Nephron progenitor cell (in vitro differentiated cells): ENCODE measurements at regions not wholly inside any gene's neighbourhood (a gene's known extent, or its start where the extent isn't known, plus 50 kb on each side); places are given as distances from the start of the nearest gene placed in this dataset.

Experiments
- DNase-seq: peaks from one replicate; pipeline ENCODE4 v3.0.0; 2021
- H3K27ac Mint-ChIP-seq: 2 replicates; pipeline ENCODE4 v1.8.0; 2021; ENCODE audit warnings: mild to moderate bottlenecking, moderate library complexity, mixed read lengths
- H3K27me3 Mint-ChIP-seq: 2 replicates; pipeline ENCODE4 v1.8.0; 2021; ENCODE audit warnings: mild to moderate bottlenecking, low read depth, mixed read lengths; ENCODE audit not compliant: poor library complexity
- H3K36me3 Mint-ChIP-seq: 2 replicates; pipeline ENCODE4 v1.8.0; 2021; ENCODE audit warnings: low read depth, mixed read lengths
- H3K4me1 Mint-ChIP-seq: 2 replicates; pipeline ENCODE4 v1.8.0; 2021; ENCODE audit warnings: mixed read lengths
- H3K4me3 Mint-ChIP-seq: 2 replicates; pipeline ENCODE4 v1.8.0; 2021; ENCODE audit warnings: mild to moderate bottlenecking, moderate library complexity, mixed read lengths
- H3K9me3 Mint-ChIP-seq: 2 replicates; pipeline ENCODE4 v1.8.0; 2021; ENCODE audit warnings: mild to moderate bottlenecking, moderate library complexity, mixed read lengths
- TF ChIP-seq, protein P1 (sequence below): fragments of 200-600 bp; sonication (generic); IDR thresholded peaks from 2 replicates; pipeline ENCODE4 v1.5.0; 2021; ENCODE audit warnings: antibody characterized with exemption

DNA sequence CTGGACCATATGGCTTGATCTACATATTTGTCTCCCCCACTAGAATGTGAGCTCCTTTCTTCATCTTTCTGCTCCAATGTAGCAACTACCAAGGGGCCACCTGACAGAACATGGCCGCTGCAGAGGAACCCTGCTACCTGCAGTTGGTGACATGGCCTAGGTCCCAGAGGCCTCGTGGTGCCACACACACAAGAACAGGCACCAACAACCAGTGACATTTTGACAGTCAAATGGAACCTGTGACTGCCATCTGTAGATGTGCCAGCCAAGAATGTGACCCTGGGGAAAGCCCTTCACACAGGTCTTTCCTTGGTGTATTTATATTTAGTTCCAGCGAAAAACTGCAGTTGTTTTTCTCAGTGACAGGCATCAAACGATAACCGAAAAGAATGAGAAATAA lies 67.9 kb upstream of the ANKRD1 start:
- TF ChIP-seq, protein P1, sequence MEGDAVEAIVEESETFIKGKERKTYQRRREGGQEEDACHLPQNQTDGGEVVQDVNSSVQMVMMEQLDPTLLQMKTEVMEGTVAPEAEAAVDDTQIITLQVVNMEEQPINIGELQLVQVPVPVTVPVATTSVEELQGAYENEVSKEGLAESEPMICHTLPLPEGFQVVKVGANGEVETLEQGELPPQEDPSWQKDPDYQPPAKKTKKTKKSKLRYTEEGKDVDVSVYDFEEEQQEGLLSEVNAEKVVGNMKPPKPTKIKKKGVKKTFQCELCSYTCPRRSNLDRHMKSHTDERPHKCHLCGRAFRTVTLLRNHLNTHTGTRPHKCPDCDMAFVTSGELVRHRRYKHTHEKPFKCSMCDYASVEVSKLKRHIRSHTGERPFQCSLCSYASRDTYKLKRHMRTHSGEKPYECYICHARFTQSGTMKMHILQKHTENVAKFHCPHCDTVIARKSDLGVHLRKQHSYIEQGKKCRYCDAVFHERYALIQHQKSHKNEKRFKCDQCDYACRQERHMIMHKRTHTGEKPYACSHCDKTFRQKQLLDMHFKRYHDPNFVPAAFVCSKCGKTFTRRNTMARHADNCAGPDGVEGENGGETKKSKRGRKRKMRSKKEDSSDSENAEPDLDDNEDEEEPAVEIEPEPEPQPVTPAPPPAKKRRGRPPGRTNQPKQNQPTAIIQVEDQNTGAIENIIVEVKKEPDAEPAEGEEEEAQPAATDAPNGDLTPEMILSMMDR = no peak
- H3K4me3 Mint-ChIP-seq = no peak overlapping the region

DNA sequence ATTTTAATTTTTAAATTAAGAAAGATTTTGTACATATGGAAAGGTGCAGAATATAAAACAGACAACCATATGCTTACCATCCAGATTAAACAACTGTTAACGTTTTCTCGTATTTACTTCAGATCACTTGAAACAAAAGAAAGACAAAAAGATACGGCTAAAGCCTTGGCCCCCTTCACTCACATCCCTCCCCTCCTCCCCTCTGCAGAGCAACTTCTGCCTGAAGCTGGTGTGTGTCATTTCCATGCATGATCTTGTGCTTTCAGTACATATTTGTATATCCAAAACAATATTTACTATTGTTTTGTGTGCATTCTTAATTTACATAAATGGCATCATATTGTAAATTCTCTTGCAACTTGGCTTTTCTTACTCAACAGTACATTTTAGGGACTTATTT lies 68.5 kb upstream of the ANKRD1 start:
- TF ChIP-seq, protein P1 = no peak
- H3K27me3 Mint-ChIP-seq = peaks cover 2% of the 10 kb centered on the region
- H3K27ac Mint-ChIP-seq = no peak overlapping the region
- no peaks in the 10 kb centered on the region for H3K36me3 Mint-ChIP-seq
- no peak for DNase-seq
- H3K4me3 Mint-ChIP-seq = no peak overlapping the region
- no peaks in the 10 kb centered on the region for H3K9me3 Mint-ChIP-seq
- no peaks in the 10 kb centered on the region for H3K4me1 Mint-ChIP-seq

More for the DNA sequence above, 67.9 kb upstream of the ANKRD1 start:
- H3K27ac Mint-ChIP-seq = no peak overlapping the region
- no peaks in the 10 kb centered on the region for H3K36me3 Mint-ChIP-seq
- peaks cover 1% of the 10 kb centered on the region for H3K4me1 Mint-ChIP-seq
- H3K9me3 Mint-ChIP-seq = no peaks in the 10 kb centered on the region
- peaks cover 2% of the 10 kb centered on the region for H3K27me3 Mint-ChIP-seq
- DNase-seq = no peak

DNA sequence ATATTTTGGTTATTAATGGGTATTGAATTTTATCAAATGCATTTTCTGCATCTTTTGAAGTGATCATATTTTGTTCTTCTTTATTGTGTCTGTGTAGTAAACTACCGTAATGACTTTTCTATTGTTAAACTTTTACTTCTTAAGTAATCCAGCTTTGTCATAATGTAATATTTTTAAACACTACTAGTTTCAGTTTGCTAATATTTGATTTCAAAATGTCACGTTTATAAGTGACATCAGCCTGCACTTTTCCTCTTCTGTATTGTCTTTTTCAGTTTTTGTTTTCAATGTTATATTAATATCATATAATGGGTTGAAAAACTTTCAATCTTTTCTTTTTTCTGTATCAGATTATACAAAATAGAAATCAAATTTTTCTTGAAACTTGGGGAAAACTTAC lies 71.6 kb upstream of the ANKRD1 start:
- Mint-ChIP-seq H3K27me3 (peaks cover 2% of the 10 kb centered on the region), H3K36me3 (no peaks in the 10 kb centered on the region)
- TF ChIP-seq, protein P1 = no peak

DNA sequence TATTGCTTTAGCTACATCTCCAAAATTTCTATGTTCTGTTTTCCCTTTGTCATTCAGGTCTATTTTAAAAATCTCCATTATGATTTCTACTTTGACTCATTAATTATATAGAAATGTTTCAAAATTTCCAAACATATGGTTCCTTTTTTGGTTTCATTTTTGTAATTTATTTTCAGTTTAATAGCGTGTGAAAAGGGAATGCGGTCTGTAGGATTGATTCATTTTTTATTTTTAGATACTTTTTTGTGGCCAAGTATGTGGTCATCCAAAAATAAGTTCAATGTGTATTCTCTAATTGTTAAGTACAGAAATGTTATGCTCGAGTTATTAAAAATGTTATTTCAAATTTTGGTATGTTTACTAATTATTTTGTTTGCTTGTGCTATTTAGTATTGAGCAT lies 72.5 kb upstream of the ANKRD1 start:
- TF ChIP-seq, protein P1 = no peak
- Mint-ChIP-seq H3K9me3 (no peaks in the 10 kb centered on the region), H3K4me3 (no peak overlapping the region), H3K36me3 (no peaks in the 10 kb centered on the region), H3K4me1 (no peaks in the 10 kb centered on the region), H3K27me3 (peaks cover 2% of the 10 kb centered on the region), H3K27ac (no peak overlapping the region)
- DNase-seq = no peak

More for the DNA sequence above, 71.6 kb upstream of the ANKRD1 start:
- no peak for DNase-seq
- Mint-ChIP-seq H3K9me3 (no peaks in the 10 kb centered on the region), H3K27ac (no peak overlapping the region), H3K4me3 (no peak overlapping the region), H3K4me1 (no peaks in the 10 kb centered on the region)

DNA sequence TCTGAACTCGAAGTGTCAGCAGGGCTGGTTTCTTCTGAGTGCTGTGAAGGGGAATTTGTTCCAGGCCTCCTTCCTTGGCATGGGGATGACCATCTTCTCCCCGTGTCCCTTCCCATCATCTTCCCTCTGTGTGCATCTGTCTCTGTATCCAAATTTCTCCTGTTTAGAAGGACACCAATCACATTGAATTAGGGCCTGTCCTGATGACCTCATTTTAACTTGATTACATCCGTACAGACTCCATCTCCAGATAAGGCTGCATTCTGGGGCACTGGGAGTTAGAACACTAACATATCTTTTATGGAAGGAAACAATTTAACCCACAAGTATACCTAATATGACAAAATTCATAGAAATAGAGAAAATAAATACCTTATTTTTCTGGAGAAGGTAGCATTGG lies 76.8 kb upstream of the ANKRD1 start:
- H3K9me3 Mint-ChIP-seq = no peaks in the 10 kb centered on the region
- H3K36me3 Mint-ChIP-seq = no peaks in the 10 kb centered on the region
- DNase-seq = no peak
- no peak overlapping the region for H3K27ac Mint-ChIP-seq
- H3K4me3 Mint-ChIP-seq = no peak overlapping the region
- H3K27me3 Mint-ChIP-seq = no peaks in the 10 kb centered on the region
- TF ChIP-seq, protein P1 = no peak
- H3K4me1 Mint-ChIP-seq = no peaks in the 10 kb centered on the region

DNA sequence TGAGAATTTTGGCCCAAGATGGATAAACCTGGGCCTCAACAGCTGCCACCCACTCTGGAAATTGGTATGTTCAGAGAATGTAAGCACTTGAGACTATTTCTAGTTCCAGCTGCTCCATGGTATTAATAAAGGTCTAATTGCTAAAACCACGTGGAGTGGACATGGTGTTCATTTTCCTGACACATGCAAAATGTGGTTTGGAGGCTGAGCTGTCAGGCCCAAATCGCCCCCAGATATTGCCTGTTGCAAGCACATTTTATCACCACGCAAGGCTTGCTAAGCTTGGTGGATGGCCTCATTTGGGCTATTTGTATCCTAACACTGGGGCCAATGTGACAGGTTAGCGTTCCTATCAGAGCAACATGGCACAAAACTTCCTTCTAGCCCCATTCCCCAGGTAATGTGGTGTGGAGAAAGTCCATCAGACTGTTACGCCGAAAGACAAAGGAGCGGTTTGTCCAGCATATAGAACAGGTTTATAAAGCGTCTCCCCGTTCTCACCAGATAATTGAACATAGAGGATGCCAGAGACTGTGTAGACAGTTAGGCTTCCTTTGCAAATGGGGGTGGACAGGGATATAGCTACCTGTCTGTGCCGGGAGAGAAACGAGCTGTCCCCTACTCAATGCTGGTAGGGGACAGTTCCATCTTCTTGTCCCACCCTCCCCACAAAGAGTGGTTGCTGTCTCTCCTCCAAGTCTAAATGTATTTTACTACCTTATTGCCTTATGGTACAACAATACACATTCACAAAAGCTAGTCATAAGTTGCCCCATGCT lies 78.0 kb upstream of the ANKRD1 start:
- no peak overlapping the region for H3K4me3 Mint-ChIP-seq
- H3K4me1 Mint-ChIP-seq = peaks cover 4% of the 10 kb centered on the region
- no peaks in the 10 kb centered on the region for H3K9me3 Mint-ChIP-seq
- no peaks in the 10 kb centered on the region for H3K27me3 Mint-ChIP-seq
- no peaks in the 10 kb centered on the region for H3K36me3 Mint-ChIP-seq
- H3K27ac Mint-ChIP-seq = no peak overlapping the region
- TF ChIP-seq, protein P1 = no peak
- no peak for DNase-seq
